ENCODE measurements at regions not wholly inside any gene's neighbourhood (a gene's known extent, or its start where the extent isn't known, plus 50 kb on each side); places are given as distances from the start of the nearest gene placed in this dataset.

- TF ChIP-seq CEBPZ (IDR thresholded peaks at IDR 0.05; ENCODE audit: low read depth, low read length) (no peak), POLR2AphosphoS2 (IDR thresholded peaks at IDR 0.05; ENCODE audit: low read depth, low read length) (no peak), MTA2 (IDR thresholded peaks at IDR 0.05; ENCODE audit: low read depth) (no peak), ZNF274 (IDR thresholded peaks at IDR 0.05; ENCODE audit: insufficient read depth, insufficient read length) (no peak), GATAD2B (conservative IDR thresholded peaks at IDR 0.05; ENCODE audit: low read depth) (no peak)
These were observed 574.1 kb downstream of the EBF1 start (continued) for GRCh38 chr5:158525663-158526062.

- no peaks in the 10 kb centered on the region for H3K36me3 ChIP-seq (ENCODE audit: control insufficient read depth in 2 of 2, insufficient read depth in 2 of 2, low read length in 1 of 2)
- RAD21 ChIA-PET (ENCODE audit: unreplicated experiment), result interaction anchor here (1.2 kb wide), 1 partner anchor 316 kb away, joined by 3 read pairs; no protein-coding TSS in a partner anchor
- CTCF ChIA-PET, result interaction anchor here (1.7 kb wide), 1 partner anchor 11 kb away, joined by 4 read pairs; no protein-coding TSS in a partner anchor
- in situ Hi-C loops (cut with MboI) (no loop called here), intact Hi-C loops (cut with micrococcal nuclease; ENCODE audit: unreplicated experiment) (no loop called here)
- TF ChIP-seq SMC3 (IDR thresholded peaks at IDR 0.05; ENCODE audit: borderline replicate concordance, low read length) (no peak), PAX8 (IDR thresholded peaks at IDR 0.05) (no peak), MLLT1 (IDR thresholded peaks at IDR 0.05) (no peak), E4F1 (IDR thresholded peaks at IDR 0.05; ENCODE audit: borderline replicate concordance, partially characterized antibody) (no peak), CUX1 (IDR thresholded peaks at IDR 0.05; ENCODE audit: insufficient replicate concordance, low read depth, low read length) (no peak)
- no peak overlapping the region for H3K4me3 ChIP-seq
- H4K20me1 ChIP-seq (ENCODE audit: control insufficient read depth, insufficient read depth), result no peaks in the 10 kb centered on the region
- no peak for ATAC-seq
- no peak for FAIRE-seq
- H3K4me2 ChIP-seq (ENCODE audit: control insufficient read depth, insufficient read depth), result no peak overlapping the region
- H3K4me1 ChIP-seq (ENCODE audit: control insufficient read depth, insufficient read depth, low read length), result no peaks in the 10 kb centered on the region
- DNase-seq (ENCODE audit: low read depth, low spot score), result no peak
- no peak overlapping the region for H2AFZ ChIP-seq (ENCODE audit: control insufficient read depth, low read depth, low read length)
- H3K79me2 ChIP-seq (ENCODE audit: control insufficient read depth, insufficient read depth, low read length), result no peaks in the 10 kb centered on the region
- no peak overlapping the region for H3K27ac ChIP-seq (ENCODE audit: control insufficient read depth, insufficient read depth)
- BruUV-seq (replicated peaks), result no TSS peak
- SMC1A ChIA-PET (ENCODE audit: uncharacterized antibody, unreplicated experiment), result interaction anchor here (0.6 to 1.5 kb wide), 4 partner anchors 8 to 169 kb away, joined by 3 to 9 read pairs (median 3); no protein-coding TSS in a partner anchor
- H3K27me3 ChIP-seq (replicated peaks in 1 of 2; ENCODE audit: control insufficient read depth in 2 of 2, insufficient read depth in 2 of 2, low read length in 1 of 2), result no peaks in the 10 kb centered on the region; a peak in 1 of 4 replicates
- H3K9me3 ChIP-seq (replicated peaks; ENCODE audit: control insufficient read depth, insufficient read depth, low read length), result no peaks in the 10 kb centered on the region
- POLR2A ChIA-PET, result no interaction called here
- no peak overlapping the region for H3K9ac ChIP-seq (ENCODE audit: control insufficient read depth, insufficient read depth, low read length)
These were observed 575.6 kb downstream of the EBF1 start for GRCh38 chr5:158524070-158524469.
